ENCODE measurements at regions not wholly inside any gene's neighbourhood (a gene's known extent, or its start where the extent isn't known, plus 50 kb on each side); places are given as distances from the start of the nearest gene placed in this dataset.

- TF ChIP-seq ZNF133 (tag by site-specific recombination; IDR thresholded peaks at IDR 0.05) = no peak
- no peak for TF ChIP-seq ZBTB21 (tag by site-specific recombination; IDR thresholded peaks at IDR 0.05)
- TF ChIP-seq ZNF121 (tag by site-specific recombination; IDR thresholded peaks at IDR 0.05) = no peak
- TF ChIP-seq ZNF311 (tag by site-specific recombination; IDR thresholded peaks at IDR 0.05; ENCODE audit: borderline replicate concordance) = no peak
- TF ChIP-seq TCF7L2 (IDR thresholded peaks at IDR 0.05; ENCODE audit: borderline replicate concordance, low read depth, low read length) = no peak
- TF ChIP-seq ZNF830 (tag by site-specific recombination; IDR thresholded peaks at IDR 0.05; ENCODE audit: low read depth) = no peak
- TF ChIP-seq, protein P1, sequence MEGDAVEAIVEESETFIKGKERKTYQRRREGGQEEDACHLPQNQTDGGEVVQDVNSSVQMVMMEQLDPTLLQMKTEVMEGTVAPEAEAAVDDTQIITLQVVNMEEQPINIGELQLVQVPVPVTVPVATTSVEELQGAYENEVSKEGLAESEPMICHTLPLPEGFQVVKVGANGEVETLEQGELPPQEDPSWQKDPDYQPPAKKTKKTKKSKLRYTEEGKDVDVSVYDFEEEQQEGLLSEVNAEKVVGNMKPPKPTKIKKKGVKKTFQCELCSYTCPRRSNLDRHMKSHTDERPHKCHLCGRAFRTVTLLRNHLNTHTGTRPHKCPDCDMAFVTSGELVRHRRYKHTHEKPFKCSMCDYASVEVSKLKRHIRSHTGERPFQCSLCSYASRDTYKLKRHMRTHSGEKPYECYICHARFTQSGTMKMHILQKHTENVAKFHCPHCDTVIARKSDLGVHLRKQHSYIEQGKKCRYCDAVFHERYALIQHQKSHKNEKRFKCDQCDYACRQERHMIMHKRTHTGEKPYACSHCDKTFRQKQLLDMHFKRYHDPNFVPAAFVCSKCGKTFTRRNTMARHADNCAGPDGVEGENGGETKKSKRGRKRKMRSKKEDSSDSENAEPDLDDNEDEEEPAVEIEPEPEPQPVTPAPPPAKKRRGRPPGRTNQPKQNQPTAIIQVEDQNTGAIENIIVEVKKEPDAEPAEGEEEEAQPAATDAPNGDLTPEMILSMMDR (tag by site-specific recombination; IDR thresholded peaks at IDR 0.05) = no peak
Observed at GRCh38 chr20:7358670-7359069, 581.6 kb downstream of the HAO1 start.
